ENCODE measurements at regions not wholly inside any gene's neighbourhood (a gene's known extent, or its start where the extent isn't known, plus 50 kb on each side); places are given as distances from the start of the nearest gene placed in this dataset.

GRCh38 chr7:109375823-109376222 is 806.1 kb downstream of the DNAJB9 start:
- no peak for TF ChIP-seq JUND (CRISPR knock-in tag; IDR thresholded peaks at IDR 0.05)
- no peak for TF ChIP-seq CTCF (CRISPR knock-in tag; IDR thresholded peaks at IDR 0.05)
- TF ChIP-seq ZNF274 (CRISPR knock-in tag; IDR thresholded peaks at IDR 0.05): no peak
- TF ChIP-seq PREB (CRISPR knock-in tag; IDR thresholded peaks at IDR 0.05): no peak
- TF ChIP-seq HCFC1 (IDR thresholded peaks at IDR 0.05; ENCODE audit: low read depth, low read length): no peak
- TF ChIP-seq ZBTB43 (CRISPR knock-in tag; conservative IDR thresholded peaks at IDR 0.05): no peak
- no peak for TF ChIP-seq NFE2L1 (CRISPR knock-in tag; IDR thresholded peaks at IDR 0.05; ENCODE audit: borderline replicate concordance)
